ENCODE measurements at regions not wholly inside any gene's neighbourhood (a gene's known extent, or its start where the extent isn't known, plus 50 kb on each side); places are given as distances from the start of the nearest gene placed in this dataset.

- Histone ChIP-seq H3K36me3 (ENCODE audit: control insufficient read depth, insufficient read depth, low read length) (no peaks in the 10 kb centered on the region), H3K4me3 (replicated peaks; ENCODE audit: low read depth, low read length) (no peak overlapping the region), H3K27me3 (replicated peaks; ENCODE audit: control insufficient read depth, insufficient read depth, low read length) (peaks cover 4% of the 10 kb centered on the region)
- TF ChIP-seq, protein P1, sequence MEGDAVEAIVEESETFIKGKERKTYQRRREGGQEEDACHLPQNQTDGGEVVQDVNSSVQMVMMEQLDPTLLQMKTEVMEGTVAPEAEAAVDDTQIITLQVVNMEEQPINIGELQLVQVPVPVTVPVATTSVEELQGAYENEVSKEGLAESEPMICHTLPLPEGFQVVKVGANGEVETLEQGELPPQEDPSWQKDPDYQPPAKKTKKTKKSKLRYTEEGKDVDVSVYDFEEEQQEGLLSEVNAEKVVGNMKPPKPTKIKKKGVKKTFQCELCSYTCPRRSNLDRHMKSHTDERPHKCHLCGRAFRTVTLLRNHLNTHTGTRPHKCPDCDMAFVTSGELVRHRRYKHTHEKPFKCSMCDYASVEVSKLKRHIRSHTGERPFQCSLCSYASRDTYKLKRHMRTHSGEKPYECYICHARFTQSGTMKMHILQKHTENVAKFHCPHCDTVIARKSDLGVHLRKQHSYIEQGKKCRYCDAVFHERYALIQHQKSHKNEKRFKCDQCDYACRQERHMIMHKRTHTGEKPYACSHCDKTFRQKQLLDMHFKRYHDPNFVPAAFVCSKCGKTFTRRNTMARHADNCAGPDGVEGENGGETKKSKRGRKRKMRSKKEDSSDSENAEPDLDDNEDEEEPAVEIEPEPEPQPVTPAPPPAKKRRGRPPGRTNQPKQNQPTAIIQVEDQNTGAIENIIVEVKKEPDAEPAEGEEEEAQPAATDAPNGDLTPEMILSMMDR (IDR thresholded peaks at IDR 0.05; ENCODE audit: insufficient read depth, low read length, poor library complexity, severe bottlenecking): no peak
- no peak for DNase-seq (ENCODE audit: extremely low read depth, insufficient read length)
Observed at GRCh38 chr3:43958973-43959372, 268.2 kb downstream of the ABHD5 start.

- no peak overlapping the region for H3K4me3 ChIP-seq (replicated peaks; ENCODE audit: low read depth, low read length)
- DNase-seq (ENCODE audit: extremely low read depth, insufficient read length): no peak
Observed at GRCh38 chr3:43959498-43960447, 269.0 kb downstream of the ABHD5 start.

GRCh38 chr3:43960448-43960840 lies 269.7 kb downstream of the ABHD5 start:
- Histone ChIP-seq H3K27me3 (replicated peaks; ENCODE audit: control insufficient read depth, insufficient read depth, low read length) (peaks cover 4% of the 10 kb centered on the region), H3K4me3 (replicated peaks; ENCODE audit: low read depth, low read length) (no peak overlapping the region), H3K36me3 (ENCODE audit: control insufficient read depth, insufficient read depth, low read length) (no peaks in the 10 kb centered on the region)
- TF ChIP-seq, protein P1 (IDR thresholded peaks at IDR 0.05; ENCODE audit: insufficient read depth, low read length, poor library complexity, severe bottlenecking): no peak
- DNase-seq (ENCODE audit: extremely low read depth, insufficient read length): no peak

More at GRCh38 chr3:43959498-43960447, 269.0 kb downstream of the ABHD5 start:
- TF ChIP-seq, protein P1 (IDR thresholded peaks at IDR 0.05; ENCODE audit: insufficient read depth, low read length, poor library complexity, severe bottlenecking): no peak
- H3K36me3 ChIP-seq (ENCODE audit: control insufficient read depth, insufficient read depth, low read length): no peaks in the 10 kb centered on the region
- peaks cover 4% of the 10 kb centered on the region for H3K27me3 ChIP-seq (replicated peaks; ENCODE audit: control insufficient read depth, insufficient read depth, low read length)

DNA sequence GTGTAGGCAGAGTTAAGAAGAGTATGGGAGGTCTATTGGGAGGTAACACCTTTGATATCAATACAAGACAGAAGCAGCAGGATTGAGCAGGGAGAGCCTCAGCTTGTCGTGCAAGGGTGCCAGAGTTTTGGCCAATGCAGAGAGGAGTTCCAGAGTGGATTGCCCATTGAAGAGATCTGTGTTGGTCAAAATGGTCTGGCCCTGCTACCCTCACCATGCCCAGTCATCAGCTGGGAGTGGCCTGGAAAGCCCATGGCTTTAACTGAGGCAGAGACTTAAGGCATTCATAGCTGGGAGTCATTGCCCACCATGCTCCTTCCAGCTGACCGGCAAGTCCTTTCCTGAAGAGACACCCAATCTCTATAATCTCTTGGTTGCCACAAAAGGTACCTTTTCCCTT lies 271.3 kb downstream of the ABHD5 start:
- TF ChIP-seq, protein P1 (IDR thresholded peaks at IDR 0.05; ENCODE audit: insufficient read depth, low read length, poor library complexity, severe bottlenecking): no peak
- Histone ChIP-seq H3K36me3 (ENCODE audit: control insufficient read depth, insufficient read depth, low read length) (no peaks in the 10 kb centered on the region), H3K4me3 (replicated peaks; ENCODE audit: low read depth, low read length) (no peak overlapping the region), H3K27me3 (replicated peaks; ENCODE audit: control insufficient read depth, insufficient read depth, low read length) (peaks cover 4% of the 10 kb centered on the region)
- DNase-seq (ENCODE audit: extremely low read depth, insufficient read length): no peak

DNA sequence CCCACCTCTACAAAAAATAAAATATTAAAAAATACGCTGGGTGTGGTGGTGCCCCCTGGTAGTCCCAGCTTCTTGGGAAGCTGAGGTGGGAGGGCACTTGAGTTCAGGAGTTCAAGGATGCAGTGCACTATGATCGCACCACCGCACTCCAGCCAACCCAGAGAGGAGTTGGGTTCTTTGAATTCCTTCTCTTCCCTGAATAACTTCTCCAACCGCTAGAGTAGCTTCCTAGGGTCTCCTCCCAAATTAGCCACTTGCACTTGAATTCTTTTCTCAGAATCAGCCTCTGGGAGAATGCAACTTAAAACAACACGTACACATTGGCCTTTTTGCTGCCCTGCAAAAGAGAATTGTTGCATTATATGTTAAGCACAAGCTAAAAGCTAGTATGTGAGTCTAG lies 272.5 kb downstream of the ABHD5 start:
- peaks cover 6% of the 10 kb centered on the region for H3K27me3 ChIP-seq (replicated peaks; ENCODE audit: control insufficient read depth, insufficient read depth, low read length)
- no peaks in the 10 kb centered on the region for H3K36me3 ChIP-seq (ENCODE audit: control insufficient read depth, insufficient read depth, low read length)
- no peak overlapping the region for H3K4me3 ChIP-seq (replicated peaks; ENCODE audit: low read depth, low read length)
- TF ChIP-seq, protein P1 (IDR thresholded peaks at IDR 0.05; ENCODE audit: insufficient read depth, low read length, poor library complexity, severe bottlenecking): no peak
- DNase-seq (ENCODE audit: extremely low read depth, insufficient read length): no peak
